Heart right ventricle (tissue), 16 donors: ENCODE measurements at regions not wholly inside any gene's neighbourhood (a gene's known extent, or its start where the extent isn't known, plus 50 kb on each side); places are given as distances from the start of the nearest gene placed in this dataset.

ENCODE experiments used
- ATAC-seq, 8 donors: fragments of 200-7000 bp; cut with Tn5 transposase; one replicate each; pipeline ENCODE4 v1.9.1; 2020; ENCODE audit warnings: mild to moderate bottlenecking in 8 of 8, moderate library complexity in 8 of 8, moderate number of reproducible peaks in 1 of 8
- DNase-seq, 2 donors: peaks; one replicate each; pipeline ENCODE4 v3.0.0-alpha.2; 2020
- H3K27ac ChIP-seq, 10 donors: fragments of 200-600 bp; sonication (generic) in 2 of 10; one replicate each; pipeline versions ENCODE4 v1.5.0 to v1.8.0; 2020 to 2022; ENCODE audit warnings: mild to moderate bottlenecking in 3 of 10
- H3K27me3 ChIP-seq, 7 donors: fragments of 200-600 bp; one replicate each; pipeline ENCODE4 v1.8.0; 2021 to 2022; ENCODE audit warnings: mild to moderate bottlenecking in 2 of 7
- H3K36me3 ChIP-seq, 9 donors: fragments of 200-600 bp; sonication (generic) in 1 of 9; one replicate each; pipeline versions ENCODE4 v1.5.0 to v1.8.0; 2020 to 2022; ENCODE audit warnings: mild to moderate bottlenecking in 2 of 9
- H3K4me1 ChIP-seq, 9 donors: fragments of 200-600 bp; sonication (generic) in 1 of 9; one replicate each; pipeline versions ENCODE4 v1.5.0 to v1.8.0; 2020 to 2022; ENCODE audit warnings: mild to moderate bottlenecking in 4 of 9
- H3K4me3 ChIP-seq, 10 donors: fragments of 200-600 bp; sonication (generic) in 2 of 10; one replicate each; pipeline versions ENCODE4 v1.5.0 to v1.8.0; 2020 to 2022; ENCODE audit warnings: mild to moderate bottlenecking in 7 of 10, moderate library complexity in 2 of 10
- H3K9me3 ChIP-seq, 11 donors: fragments of 200-600 bp in 10 of 11; sonication (generic) in 2 of 11; one replicate each; pipeline versions ENCODE4 v1.5.0 to v1.8.0; 2013 to 2022; ENCODE audit warnings: mild to moderate bottlenecking in 2 of 11, control low read depth in 1 of 11, moderate library complexity in 1 of 11
- WGBS, 2 donors: extraction: QIAGEN DNeasy Blood & Tissue Kit; methylation state at CpG; one replicate each; pipeline ENCODE4 v1.1.7; 2013; ENCODE audit warnings: inconsistent platforms in 1 of 2; 5-methylcytosine and 5-hydroxymethylcytosine counted together
- intact Hi-C, 10 donors: fragments of 100-400 bp; cut with DNase I; formaldehyde crosslinking; loops; one replicate each; pipeline versions ENCODE4 v1.11.1 to v1.14.2; 2022
- TF ChIP-seq, protein P1 (sequence below), 9 donors: fragments of 200-600 bp; sonication (generic) in 2 of 9; IDR thresholded peaks; one replicate each; pipeline versions ENCODE4 v1.5.0 to v1.8.0; 2021 to 2022; ENCODE audit warnings: antibody characterized with exemption in 9 of 9, mild to moderate bottlenecking in 5 of 9, moderate library complexity in 1 of 9
- donor health status: Arrhythmogenic right ventricular cardiomyopathy.
- donor health status: ischemic (EF 13 %, LVEDD 7.1; RV severe dilation, severe dysfunction).
- donor health status: healthy with polysubstance abuse.
- donor health status: DM: no; HTN: yes; CAD: no.
- donor health status: DM: no; HTN: no; CAD: no.
- donor health status: ischemic (EF 25% LVEDD 6.9; RV normal size, moderate dysfunction).
- donor health status: ischemic (EF 25% LVEDD 5.7; RV mildly dilated, moderate dysfunction).
- donor health status: healthy.
- donor health status: DM: yes; HTN: yes; CAD: no.
- donor health status: Ischemic cardiomyopathy.
- donor health status: ischemic (EF 35%, LVEDD 5.7; RV mildly dilated, moderate dysfunction).
- donor health status: nonischemic (EF 11% LVEDD 7.7; RV severe dilation, severe dysfunction).
- donor health status: DM: yes; HTN: yes; CAD: no.
- donor health status: PGD.
- donor health status: ischemic (EF 29% LVEDD 5.4; RV normal size, mild dysfunction).
- donor health status: nonischemic (EF 23%, LVEDD 6.1; RV moderate dilation, normal function).

DNA sequence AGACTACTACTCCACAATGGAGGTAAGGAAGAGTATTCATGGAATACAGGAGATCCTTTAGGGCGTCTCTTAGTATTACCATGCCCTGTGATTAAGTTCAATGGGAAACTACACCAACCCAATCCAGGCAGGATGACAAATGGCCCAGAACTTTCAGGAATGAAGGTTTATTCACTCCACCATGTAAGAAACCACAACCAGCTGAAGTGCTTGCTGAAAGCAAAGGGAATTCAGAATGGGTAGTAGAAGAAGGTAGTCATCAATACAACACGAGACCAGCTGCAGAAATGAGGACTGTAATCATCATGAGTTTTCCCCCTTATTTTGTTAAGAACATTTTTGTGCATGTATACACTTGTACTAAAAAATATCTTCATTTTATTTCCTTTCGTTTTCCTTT lies 76.6 kb downstream of the GPR37 start:
- ATAC-seq, result no peak

DNA sequence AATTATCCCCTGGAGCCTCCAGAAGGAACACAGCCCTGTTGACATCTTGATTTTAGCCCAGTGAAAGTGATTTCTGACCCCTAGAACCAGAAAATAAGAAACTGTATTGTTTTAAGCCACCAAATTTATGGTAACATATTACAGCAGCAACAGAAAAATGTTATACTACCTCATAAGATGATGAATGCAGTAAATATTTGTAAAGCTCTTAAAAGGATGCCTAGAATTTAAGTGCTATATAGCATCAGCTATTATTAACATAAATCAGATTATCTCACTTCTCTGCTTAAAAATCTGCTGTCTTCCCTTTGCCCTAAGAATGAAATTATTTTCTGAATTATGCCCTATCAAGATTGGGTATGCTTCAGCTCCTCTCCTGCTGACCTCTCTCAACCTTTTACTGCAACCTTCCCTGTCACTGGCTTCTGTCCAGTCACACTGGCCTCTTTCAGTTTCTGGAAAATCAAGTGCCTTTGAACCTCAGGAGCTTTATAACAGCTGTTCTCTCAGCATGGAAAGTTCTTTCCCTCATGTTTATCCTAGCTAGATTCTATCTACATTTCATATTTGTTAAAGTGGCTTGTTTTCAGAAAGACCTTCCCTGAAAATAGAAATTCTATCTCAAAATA lies 78.9 kb downstream of the GPR37 start:
- no peak for ATAC-seq
- no peak overlapping the region for H3K4me3 ChIP-seq
- H3K27me3 ChIP-seq, result no peaks in the 10 kb centered on the region
- intact Hi-C loops, result no loop called here
- no peaks in the 10 kb centered on the region for H3K9me3 ChIP-seq
- no peak overlapping the region for H3K27ac ChIP-seq
- TF ChIP-seq, protein P1, sequence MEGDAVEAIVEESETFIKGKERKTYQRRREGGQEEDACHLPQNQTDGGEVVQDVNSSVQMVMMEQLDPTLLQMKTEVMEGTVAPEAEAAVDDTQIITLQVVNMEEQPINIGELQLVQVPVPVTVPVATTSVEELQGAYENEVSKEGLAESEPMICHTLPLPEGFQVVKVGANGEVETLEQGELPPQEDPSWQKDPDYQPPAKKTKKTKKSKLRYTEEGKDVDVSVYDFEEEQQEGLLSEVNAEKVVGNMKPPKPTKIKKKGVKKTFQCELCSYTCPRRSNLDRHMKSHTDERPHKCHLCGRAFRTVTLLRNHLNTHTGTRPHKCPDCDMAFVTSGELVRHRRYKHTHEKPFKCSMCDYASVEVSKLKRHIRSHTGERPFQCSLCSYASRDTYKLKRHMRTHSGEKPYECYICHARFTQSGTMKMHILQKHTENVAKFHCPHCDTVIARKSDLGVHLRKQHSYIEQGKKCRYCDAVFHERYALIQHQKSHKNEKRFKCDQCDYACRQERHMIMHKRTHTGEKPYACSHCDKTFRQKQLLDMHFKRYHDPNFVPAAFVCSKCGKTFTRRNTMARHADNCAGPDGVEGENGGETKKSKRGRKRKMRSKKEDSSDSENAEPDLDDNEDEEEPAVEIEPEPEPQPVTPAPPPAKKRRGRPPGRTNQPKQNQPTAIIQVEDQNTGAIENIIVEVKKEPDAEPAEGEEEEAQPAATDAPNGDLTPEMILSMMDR (IDR thresholded peaks at IDR 0.05), result no peak
- DNase-seq, result no peak
- no peaks in the 10 kb centered on the region for H3K36me3 ChIP-seq
- peaks cover 0 to 4% (median 0%) of the 10 kb centered on the region in 9 donors for H3K4me1 ChIP-seq

More for the DNA sequence above, 76.6 kb downstream of the GPR37 start:
- Histone ChIP-seq H3K27me3 (no peaks in the 10 kb centered on the region), H3K4me3 (no peak overlapping the region), H3K9me3 (no peaks in the 10 kb centered on the region), H3K4me1 (peaks cover 0 to 4% (median 0%) of the 10 kb centered on the region in 9 donors), H3K36me3 (no peaks in the 10 kb centered on the region), H3K27ac (no peak overlapping the region)
- DNase-seq, result no peak
- TF ChIP-seq, protein P1 (IDR thresholded peaks at IDR 0.05), result no peak
- 74 to 85% methylated on average over 3 of the region's 3 CpGs for WGBS, 2 donors
- intact Hi-C loops, result no loop called here

DNA sequence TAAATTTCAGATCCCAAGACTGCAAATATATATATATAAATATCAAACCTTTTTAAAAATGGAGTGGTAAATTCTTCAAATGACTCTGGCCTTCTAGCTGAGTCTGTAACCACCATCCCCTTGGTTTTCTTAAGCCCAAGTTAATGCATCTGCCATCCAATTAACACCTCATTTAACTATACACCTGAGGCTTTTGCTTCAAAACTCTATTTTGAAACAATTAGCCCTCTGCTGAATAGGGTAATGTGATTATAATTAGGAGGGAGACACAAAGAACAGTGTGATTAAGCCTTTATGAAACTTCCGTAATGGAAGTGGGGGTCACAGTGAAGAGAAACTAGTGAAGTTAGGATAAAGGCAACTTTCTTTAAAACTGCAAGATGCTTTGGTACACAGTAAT lies 83.6 kb downstream of the GPR37 start:
- Histone ChIP-seq H3K27me3 (no peaks in the 10 kb centered on the region), H3K9me3 (no peaks in the 10 kb centered on the region), H3K27ac (no peak overlapping the region), H3K4me3 (no peak overlapping the region), H3K4me1 (peaks cover 0 to 4% (median 0%) of the 10 kb centered on the region in 9 donors), H3K36me3 (no peaks in the 10 kb centered on the region)
- 0 to 44% methylated on average over 1 of the region's 1 CpG for WGBS, 2 donors
- intact Hi-C loops, result no loop called here
- ATAC-seq (no peak), DNase-seq (no peak)
- TF ChIP-seq, protein P1 (IDR thresholded peaks at IDR 0.05), result no peak

DNA sequence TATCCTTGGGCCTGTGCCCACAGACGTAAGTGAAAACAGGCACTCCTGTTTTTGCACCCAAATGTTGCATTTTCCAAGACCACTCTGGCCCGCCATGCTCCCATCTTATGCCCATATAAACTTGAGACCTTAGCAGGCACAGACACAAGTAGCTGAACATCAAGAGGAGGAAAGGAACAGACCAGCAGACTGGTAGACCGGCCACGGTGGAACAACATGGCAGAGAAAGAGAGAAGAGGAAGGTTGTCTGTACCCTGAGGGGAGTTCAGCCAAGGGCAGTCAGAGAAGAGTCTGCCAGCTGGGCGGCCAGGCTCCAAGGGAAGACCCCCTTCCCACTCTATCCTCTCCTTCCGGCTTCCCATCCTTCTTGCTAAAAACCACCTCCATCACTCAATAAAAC lies 85.3 kb downstream of the GPR37 start:
- DNase-seq (no peak), ATAC-seq (no peak)
- intact Hi-C loops, result no loop called here
- Histone ChIP-seq H3K4me1 (no peaks in the 10 kb centered on the region), H3K9me3 (no peaks in the 10 kb centered on the region), H3K36me3 (no peaks in the 10 kb centered on the region), H3K4me3 (no peak overlapping the region), H3K27ac (no peak overlapping the region), H3K27me3 (no peaks in the 10 kb centered on the region)
- 90 to 97% methylated on average over 6 of the region's 6 CpGs for WGBS, 2 donors
- TF ChIP-seq, protein P1 (IDR thresholded peaks at IDR 0.05), result no peak
